Bronchial epithelial cell (primary cell): ENCODE measurements at regions not wholly inside any gene's neighbourhood (a gene's known extent, or its start where the extent isn't known, plus 50 kb on each side); places are given as distances from the start of the nearest gene placed in this dataset.

Experiments used
- DNase-seq: peaks from one replicate; pipeline ENCODE4 v3.0.0-alpha.2; 2010; ENCODE audit warnings: low read depth
- FAIRE-seq: peaks from 2 replicates; lab custom pipeline; 2011; peaks lifted over from hg19 to GRCh38; lab: Jason Lieb, UNC
- H3K27me3 ChIP-seq: 2 replicates; pipeline ENCODE4 v1.5.1; 2011; ENCODE audit warnings: low read length; ENCODE audit not compliant: control insufficient read depth, insufficient read depth
- H3K36me3 ChIP-seq: 2 replicates; pipeline ENCODE4 v1.5.1; 2011; ENCODE audit warnings: low read length; ENCODE audit not compliant: control insufficient read depth, insufficient read depth
- H3K4me3 ChIP-seq: 2 replicates; pipeline ENCODE4 v1.5.1; 2011; ENCODE audit warnings: mild to moderate bottlenecking, low read depth, low read length, control low read depth
- TF ChIP-seq, protein P1 (sequence below): IDR thresholded peaks from 2 replicates; pipeline ENCODE4 v1.5.1; 2011; ENCODE audit warnings: mild to moderate bottlenecking, moderate library complexity, low read length, control low read depth, inconsistent platforms; ENCODE audit not compliant: insufficient read depth, severe bottlenecking

DNA sequence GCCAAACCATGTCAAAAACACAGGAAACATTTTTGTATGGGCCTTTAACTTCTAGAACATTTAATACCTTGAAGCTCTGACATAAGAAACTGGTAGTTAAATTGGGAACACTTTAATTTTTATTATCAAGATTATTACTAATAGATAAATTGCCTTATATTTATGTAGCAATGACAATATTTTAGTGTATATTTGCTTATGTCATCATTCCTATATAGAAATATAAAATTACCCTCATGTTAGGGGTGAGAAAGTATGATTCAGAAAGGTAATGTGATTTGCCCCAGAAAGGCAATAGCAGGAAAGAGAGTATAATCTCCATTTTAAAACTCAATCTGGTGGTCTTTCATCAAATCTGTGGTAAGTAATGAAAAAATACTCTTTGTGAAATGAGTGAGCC is 147.4 kb downstream of the IL15 start:
- TF ChIP-seq, protein P1, sequence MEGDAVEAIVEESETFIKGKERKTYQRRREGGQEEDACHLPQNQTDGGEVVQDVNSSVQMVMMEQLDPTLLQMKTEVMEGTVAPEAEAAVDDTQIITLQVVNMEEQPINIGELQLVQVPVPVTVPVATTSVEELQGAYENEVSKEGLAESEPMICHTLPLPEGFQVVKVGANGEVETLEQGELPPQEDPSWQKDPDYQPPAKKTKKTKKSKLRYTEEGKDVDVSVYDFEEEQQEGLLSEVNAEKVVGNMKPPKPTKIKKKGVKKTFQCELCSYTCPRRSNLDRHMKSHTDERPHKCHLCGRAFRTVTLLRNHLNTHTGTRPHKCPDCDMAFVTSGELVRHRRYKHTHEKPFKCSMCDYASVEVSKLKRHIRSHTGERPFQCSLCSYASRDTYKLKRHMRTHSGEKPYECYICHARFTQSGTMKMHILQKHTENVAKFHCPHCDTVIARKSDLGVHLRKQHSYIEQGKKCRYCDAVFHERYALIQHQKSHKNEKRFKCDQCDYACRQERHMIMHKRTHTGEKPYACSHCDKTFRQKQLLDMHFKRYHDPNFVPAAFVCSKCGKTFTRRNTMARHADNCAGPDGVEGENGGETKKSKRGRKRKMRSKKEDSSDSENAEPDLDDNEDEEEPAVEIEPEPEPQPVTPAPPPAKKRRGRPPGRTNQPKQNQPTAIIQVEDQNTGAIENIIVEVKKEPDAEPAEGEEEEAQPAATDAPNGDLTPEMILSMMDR: no peak
- no peaks in the 10 kb centered on the region for H3K36me3 ChIP-seq
- no peaks in the 10 kb centered on the region for H3K27me3 ChIP-seq
- DNase-seq: no peak
- FAIRE-seq: no peak
- no peak overlapping the region for H3K4me3 ChIP-seq

DNA sequence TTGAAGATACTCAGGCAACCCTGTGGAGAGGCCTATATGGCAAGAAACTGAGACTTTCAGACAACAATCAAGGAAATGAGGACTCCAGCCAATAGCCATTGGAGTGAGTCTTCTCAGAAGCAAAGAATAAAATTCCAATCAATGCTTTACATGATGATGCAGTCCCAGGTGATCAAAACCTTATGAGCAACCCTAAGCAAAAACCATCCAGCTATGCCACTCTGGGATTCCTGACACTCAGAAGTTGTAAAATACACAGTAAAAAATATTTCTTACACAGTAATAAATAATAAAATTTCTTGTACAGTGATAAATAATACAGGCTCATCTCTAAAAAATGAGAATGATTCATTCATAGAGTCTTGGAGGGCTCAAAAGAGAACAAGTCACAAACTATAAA is 150.6 kb downstream of the IL15 start:
- Histone ChIP-seq H3K36me3 (no peaks in the 10 kb centered on the region), H3K4me3 (no peak overlapping the region), H3K27me3 (no peaks in the 10 kb centered on the region)
- FAIRE-seq (no peak), DNase-seq (no peak)
- TF ChIP-seq, protein P1: no peak

DNA sequence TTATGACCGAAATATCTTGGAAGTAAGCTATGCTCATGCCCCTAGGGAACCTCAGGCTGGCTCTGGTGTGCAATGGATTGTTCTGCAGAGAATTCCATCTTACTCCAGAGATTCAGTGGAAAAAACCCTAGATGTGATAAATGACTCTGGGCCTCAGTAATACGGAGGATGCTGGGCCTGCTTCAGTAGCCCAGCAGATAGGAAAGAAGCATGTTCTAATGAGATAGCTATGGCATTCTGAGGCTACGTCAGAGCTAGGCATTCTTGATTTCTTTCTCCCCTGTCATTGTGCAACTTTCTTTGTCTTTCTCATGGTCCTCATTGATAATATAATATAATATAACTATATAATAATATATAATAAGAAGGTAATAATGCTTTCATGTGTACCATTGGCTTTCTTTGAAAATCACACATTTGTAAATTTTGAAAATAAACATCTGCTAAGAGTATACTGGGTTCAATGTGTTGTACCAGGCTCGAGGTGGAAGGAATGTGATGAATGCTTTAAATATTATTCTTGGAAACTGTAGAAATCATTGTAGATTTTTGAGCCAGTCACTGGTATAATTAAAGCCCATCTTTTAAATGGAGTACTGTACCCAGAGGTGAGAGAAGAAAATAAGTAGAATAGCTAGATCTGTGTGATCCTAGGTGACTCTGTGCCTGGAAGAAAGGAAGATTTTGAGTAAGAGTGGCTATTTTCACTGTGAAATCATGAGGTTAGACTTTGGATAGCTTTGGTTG is 152.0 kb downstream of the IL15 start:
- DNase-seq: no peak
- Histone ChIP-seq H3K4me3 (no peak overlapping the region), H3K27me3 (no peaks in the 10 kb centered on the region), H3K36me3 (no peaks in the 10 kb centered on the region)
- no peak for FAIRE-seq
- TF ChIP-seq, protein P1: no peak

DNA sequence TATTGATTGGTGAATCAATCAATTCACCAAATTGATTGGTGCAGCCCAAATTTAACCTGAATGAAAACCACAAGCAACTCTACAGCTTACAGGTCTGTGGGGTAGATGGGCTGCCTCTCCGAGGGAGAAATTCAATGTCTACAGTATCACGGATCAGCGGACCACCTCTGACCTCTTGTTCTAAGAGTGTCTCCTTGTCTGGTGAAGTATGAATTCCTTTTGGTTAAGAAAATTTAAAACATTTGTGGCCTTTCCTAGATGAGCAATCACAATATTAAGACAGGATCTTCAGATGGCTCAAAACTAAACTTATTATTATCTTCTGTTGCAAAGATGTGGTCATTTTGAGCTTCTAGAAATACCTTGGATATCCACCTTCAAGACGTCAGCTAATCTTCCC is 153.3 kb downstream of the IL15 start:
- Histone ChIP-seq H3K4me3 (no peak overlapping the region), H3K36me3 (no peaks in the 10 kb centered on the region), H3K27me3 (no peaks in the 10 kb centered on the region)
- TF ChIP-seq, protein P1: no peak
- FAIRE-seq (no peak), DNase-seq (no peak)

DNA sequence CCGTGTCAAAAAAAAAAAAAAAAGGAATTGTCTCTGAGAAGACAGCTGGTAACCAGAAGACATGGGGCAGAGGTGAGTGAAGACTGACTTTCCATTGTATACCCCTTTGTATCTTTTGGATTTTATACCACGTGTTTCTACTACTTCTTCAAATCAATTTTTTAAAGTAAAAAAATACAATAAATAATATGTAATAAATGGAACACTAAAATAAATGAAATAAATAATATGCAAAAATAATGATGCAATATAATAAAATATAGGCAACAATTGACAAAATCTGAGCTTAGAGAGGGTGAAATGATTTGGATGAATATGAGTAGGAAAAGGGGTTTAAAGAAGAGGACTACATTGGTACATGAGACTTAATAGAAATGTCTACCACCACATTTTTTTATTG is 155.8 kb downstream of the IL15 start:
- H3K36me3 ChIP-seq: no peaks in the 10 kb centered on the region
- no peaks in the 10 kb centered on the region for H3K27me3 ChIP-seq
- DNase-seq (no peak), FAIRE-seq (no peak)
- H3K4me3 ChIP-seq: no peak overlapping the region
- TF ChIP-seq, protein P1: no peak

DNA sequence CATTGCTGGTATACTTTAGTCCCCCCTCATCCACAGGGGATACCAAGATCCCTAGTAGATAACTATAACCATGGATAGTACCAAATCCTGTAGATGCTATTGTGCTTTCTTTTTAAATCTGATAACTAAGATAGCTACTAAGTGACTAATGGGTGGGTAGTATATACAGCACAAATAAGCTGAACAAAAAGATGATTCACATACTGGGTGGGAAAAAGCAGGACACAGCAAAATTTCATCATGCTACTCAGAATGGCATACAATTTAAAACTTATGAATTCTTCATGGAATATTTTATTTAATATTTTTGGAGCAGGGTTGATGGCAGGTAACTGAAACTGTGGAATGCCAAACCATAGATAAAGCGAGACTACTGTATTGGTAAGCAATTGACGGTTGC is 161.6 kb downstream of the IL15 start:
- FAIRE-seq: no peak
- DNase-seq: peak; percentile 22
- TF ChIP-seq, protein P1: no peak
- H3K4me3 ChIP-seq: no peak overlapping the region
- H3K27me3 ChIP-seq: no peaks in the 10 kb centered on the region
- H3K36me3 ChIP-seq: no peaks in the 10 kb centered on the region
